Testis (tissue), 2 donors: ENCODE measurements at regions not wholly inside any gene's neighbourhood (a gene's known extent, or its start where the extent isn't known, plus 50 kb on each side); places are given as distances from the start of the nearest gene placed in this dataset.

ENCODE experiments used
- CTCF ChIP-seq, 3 experiments: fragments of 450-650 bp in 2 of 3; fragments of 200-600 bp in 1 of 3; sonication (generic) in 1 of 3; IDR thresholded peaks; one replicate each; pipeline ENCODE4 v1.5.1; 2016 to 2019; ENCODE audit warnings: antibody characterized with exemption in 3 of 3, mild to moderate bottlenecking in 2 of 3, moderate library complexity in 1 of 3
- POLR2A ChIP-seq: fragments of 450-650 bp; IDR thresholded peaks from one replicate; pipeline ENCODE4 v1.6.1; 2017; ENCODE audit warnings: antibody characterized with exemption, mild to moderate bottlenecking, moderate library complexity

- TF ChIP-seq CTCF (IDR thresholded peaks at IDR 0.05) (no peak), POLR2A (no peak)
Observed at GRCh38 chr17:27980043-27980442, 62.4 kb upstream of the NLK start.
